SH-SY5Y (cell line): ENCODE measurements at regions not wholly inside any gene's neighbourhood (a gene's known extent, or its start where the extent isn't known, plus 50 kb on each side); places are given as distances from the start of the nearest gene placed in this dataset.

Experiments
- GATA2 ChIP-seq: IDR thresholded peaks from 2 replicates; pipeline ENCODE4 v1.6.1; 2011; ENCODE audit warnings: mild to moderate bottlenecking, low read depth, low read length
- GATA3 ChIP-seq: IDR thresholded peaks from 2 replicates; pipeline ENCODE4 v1.6.1; 2011; ENCODE audit warnings: low read depth, mild to moderate bottlenecking, low read length, moderate library complexity

GRCh38 chr5:5793242-5794117 is 371.0 kb downstream of the ICE1 start:
- no peak for TF ChIP-seq GATA3
- TF ChIP-seq GATA2 = no peak
